ENCODE measurements at regions not wholly inside any gene's neighbourhood (a gene's known extent, or its start where the extent isn't known, plus 50 kb on each side); places are given as distances from the start of the nearest gene placed in this dataset.

DNA sequence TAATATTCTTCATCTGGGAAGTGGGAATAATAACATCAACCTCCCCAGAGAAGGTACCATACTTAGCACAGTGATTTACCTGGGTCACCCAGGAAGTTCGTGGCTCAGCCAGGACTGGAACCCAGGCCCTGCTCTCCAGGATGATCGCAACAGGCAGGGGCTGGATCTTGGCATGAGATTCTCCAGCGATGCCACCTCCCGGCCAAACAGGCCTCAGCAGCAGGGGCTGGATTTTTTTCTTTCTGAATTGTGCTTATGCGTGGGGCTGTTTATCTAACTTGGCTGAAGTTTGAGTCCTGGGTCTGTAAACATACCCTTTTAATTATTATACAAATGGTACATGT is 129.5 kb upstream of the PTPN1 start:
- TF ChIP-seq, protein P1, sequence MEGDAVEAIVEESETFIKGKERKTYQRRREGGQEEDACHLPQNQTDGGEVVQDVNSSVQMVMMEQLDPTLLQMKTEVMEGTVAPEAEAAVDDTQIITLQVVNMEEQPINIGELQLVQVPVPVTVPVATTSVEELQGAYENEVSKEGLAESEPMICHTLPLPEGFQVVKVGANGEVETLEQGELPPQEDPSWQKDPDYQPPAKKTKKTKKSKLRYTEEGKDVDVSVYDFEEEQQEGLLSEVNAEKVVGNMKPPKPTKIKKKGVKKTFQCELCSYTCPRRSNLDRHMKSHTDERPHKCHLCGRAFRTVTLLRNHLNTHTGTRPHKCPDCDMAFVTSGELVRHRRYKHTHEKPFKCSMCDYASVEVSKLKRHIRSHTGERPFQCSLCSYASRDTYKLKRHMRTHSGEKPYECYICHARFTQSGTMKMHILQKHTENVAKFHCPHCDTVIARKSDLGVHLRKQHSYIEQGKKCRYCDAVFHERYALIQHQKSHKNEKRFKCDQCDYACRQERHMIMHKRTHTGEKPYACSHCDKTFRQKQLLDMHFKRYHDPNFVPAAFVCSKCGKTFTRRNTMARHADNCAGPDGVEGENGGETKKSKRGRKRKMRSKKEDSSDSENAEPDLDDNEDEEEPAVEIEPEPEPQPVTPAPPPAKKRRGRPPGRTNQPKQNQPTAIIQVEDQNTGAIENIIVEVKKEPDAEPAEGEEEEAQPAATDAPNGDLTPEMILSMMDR (IDR thresholded peaks at IDR 0.05; ENCODE audit: insufficient read depth, low read length, poor library complexity, severe bottlenecking), result no peak
- TF ChIP-seq EZH2phosphoT487 (conservative IDR thresholded peaks at IDR 0.05; ENCODE audit: low read length), result no peak

Measured in SU-DHL-6 (cell line).